Inflammatory macrophage (primary cell): ENCODE measurements at regions not wholly inside any gene's neighbourhood (a gene's known extent, or its start where the extent isn't known, plus 50 kb on each side); places are given as distances from the start of the nearest gene placed in this dataset.
"Not testable (repeated sequence)": the region's sequence is repeated elsewhere in the genome, so short reads cannot be mapped to it uniquely, and the experiment has no call there.

ENCODE experiments used
- DNase-seq, 2 donors: peaks; one replicate each; pipeline ENCODE4 v3.0.0-alpha.2; 2020 to 2022

- not testable (repeated sequence) for DNase-seq
Observed at GRCh38 chr18:15066434-15066833, 318.5 kb downstream of the ANKRD30B start.

GRCh38 chr18:15071311-15071710, 323.3 kb downstream of the ANKRD30B start:
- not testable (repeated sequence) for DNase-seq
